Neural progenitor cell (in vitro differentiated cells): ENCODE measurements at regions not wholly inside any gene's neighbourhood (a gene's known extent, or its start where the extent isn't known, plus 50 kb on each side); places are given as distances from the start of the nearest gene placed in this dataset.
"Not testable (repeated sequence)": the region's sequence is repeated elsewhere in the genome, so short reads cannot be mapped to it uniquely, and the experiment has no call there.

ENCODE experiments used
- DNase-seq: peaks from one replicate; pipeline ENCODE4 v3.0.0-alpha.2; 2016; ENCODE audit warnings: low spot score
- H2AFZ ChIP-seq: fragments of 200-600 bp; sonication (generic); replicated peaks from 2 replicates; pipeline ENCODE4 v1.6.1; 2016; ENCODE audit warnings: antibody characterized with exemption
- H3F3A ChIP-seq: fragments of 200-600 bp; sonication (generic); 2 replicates; pipeline ENCODE4 v1.6.1; 2016; ENCODE audit warnings: antibody characterized with exemption, low read depth
- H3K27ac ChIP-seq: fragments of 200-600 bp; sonication (generic); 2 replicates; pipeline ENCODE4 v1.5.1; 2016; ENCODE audit warnings: mild to moderate bottlenecking
- H3K27me3 ChIP-seq: fragments of 200-600 bp; sonication (generic); 2 replicates; pipeline ENCODE4 v1.6.1; 2016; ENCODE audit warnings: mild to moderate bottlenecking, moderate library complexity
- H3K36me3 ChIP-seq: fragments of 200-600 bp; sonication (generic); 2 replicates; pipeline ENCODE4 v1.5.1; 2016
- H3K4me1 ChIP-seq: fragments of 200-600 bp; sonication (generic); 2 replicates; pipeline ENCODE4 v1.6.1; 2016; ENCODE audit warnings: mixed run types
- H3K4me2 ChIP-seq: fragments of 200-600 bp; sonication (generic); 2 replicates; pipeline ENCODE4 v1.6.1; 2016
- H3K4me3 ChIP-seq: fragments of 200-600 bp; sonication (generic); 2 replicates; pipeline ENCODE4 v1.5.1; 2016
- H3K79me2 ChIP-seq: fragments of 200-600 bp; sonication (generic); 2 replicates; pipeline ENCODE4 v1.6.1; 2016; ENCODE audit warnings: low read depth
- H3K9ac ChIP-seq: fragments of 200-600 bp; sonication (generic); 2 replicates; pipeline ENCODE4 v1.6.1; 2016
- H3K9me3 ChIP-seq: fragments of 200-600 bp; sonication (generic); 2 replicates; pipeline ENCODE4 v1.5.1; 2016; ENCODE audit warnings: low read depth
- H4K20me1 ChIP-seq: fragments of 200-600 bp; sonication (generic); 2 replicates; pipeline ENCODE4 v1.6.1; 2016; ENCODE audit warnings: low read depth
- H3K27ac Mint-ChIP-seq: 3 replicates; pipeline ENCODE4 v1.8.0; 2021; ENCODE audit warnings: mixed read lengths
- H3K27me3 Mint-ChIP-seq: 2 replicates; pipeline ENCODE4 v1.8.0; 2022; ENCODE audit warnings: low read depth, mild to moderate bottlenecking, inconsistent platforms, moderate library complexity, mixed read lengths; ENCODE audit not compliant: insufficient read depth
- H3K36me3 Mint-ChIP-seq: 3 replicates; pipeline ENCODE4 v1.8.0; 2021; ENCODE audit warnings: mixed read lengths
- H3K4me1 Mint-ChIP-seq: 3 replicates; pipeline ENCODE4 v1.8.0; 2021; ENCODE audit warnings: mixed read lengths
- H3K4me3 Mint-ChIP-seq: 3 replicates; pipeline ENCODE4 v1.8.0; 2021; ENCODE audit warnings: mild to moderate bottlenecking, moderate library complexity, mixed read lengths
- H3K9me3 Mint-ChIP-seq: 3 replicates; pipeline ENCODE4 v1.8.0; 2020; ENCODE audit warnings: mixed read lengths
- EZH2 ChIP-seq: fragments of 200-600 bp; sonication (generic); IDR thresholded peaks from 2 replicates; pipeline ENCODE4 v1.6.1; 2017; ENCODE audit warnings: antibody characterized with exemption, mild to moderate bottlenecking, moderate library complexity
- EZH2phosphoT487 ChIP-seq: fragments of 200-600 bp; sonication (generic); IDR thresholded peaks from 2 replicates; pipeline ENCODE4 v1.6.1; 2017; ENCODE audit warnings: antibody characterized with exemption
- TF ChIP-seq, protein P1 (sequence below): fragments of 200-600 bp; sonication (generic); IDR thresholded peaks from 2 replicates; pipeline ENCODE4 v1.5.1; 2017; ENCODE audit warnings: antibody characterized with exemption, mild to moderate bottlenecking

GRCh38 chr17:27365329-27365945 is 71.5 kb downstream of the WSB1 start:
- H3K36me3 ChIP-seq, H3F3A ChIP-seq, H3K4me2 ChIP-seq, H3K27ac ChIP-seq, H3K4me3 ChIP-seq, H3K36me3 Mint-ChIP-seq, H3K27ac Mint-ChIP-seq, H4K20me1 ChIP-seq, H3K9me3 ChIP-seq, H3K27me3 ChIP-seq, H3K4me3 Mint-ChIP-seq, H2AFZ ChIP-seq, H3K9ac ChIP-seq, H3K9me3 Mint-ChIP-seq, H3K4me1 ChIP-seq, DNase-seq, H3K79me2 ChIP-seq: not testable (repeated sequence)
- H3K4me1 Mint-ChIP-seq: peaks cover 11% of the 10 kb centered on the region
- H3K27me3 Mint-ChIP-seq: peaks cover 14% of the 10 kb centered on the region

DNA sequence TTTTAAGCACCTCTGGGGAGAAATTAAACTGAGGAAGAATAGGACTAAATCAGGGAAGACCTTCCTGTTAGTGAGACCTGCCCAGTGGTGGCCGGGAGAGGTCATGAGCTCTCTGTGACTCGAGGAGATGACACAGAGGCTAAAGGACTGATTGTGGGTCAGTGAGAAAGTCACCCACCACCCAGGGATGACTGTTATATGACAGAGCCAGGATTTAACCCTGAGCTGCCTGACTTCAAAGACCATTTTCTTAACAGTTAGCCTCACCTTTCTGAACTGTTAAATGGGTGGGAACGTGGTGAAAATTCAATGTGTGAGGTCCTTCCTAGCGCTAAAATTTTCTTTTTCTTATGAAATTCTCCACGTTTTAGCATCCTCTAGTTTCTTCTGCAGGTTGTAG is 72.5 kb downstream of the WSB1 start:
- Mint-ChIP-seq H3K4me1 (peaks cover 11% of the 10 kb centered on the region), H3K27ac (peak overlapping the region; percentile 46), H3K27me3 (peaks cover 18% of the 10 kb centered on the region), H3K4me3 (no peak overlapping the region), H3K36me3 (no peaks in the 10 kb centered on the region), H3K9me3 (peaks cover 16% of the 10 kb centered on the region)
- Histone ChIP-seq H3K4me2 (no peak overlapping the region), H3F3A (no peaks in the 10 kb centered on the region), H3K27ac (no peak overlapping the region), H2AFZ (no peak overlapping the region), H3K4me3 (no peak overlapping the region), H3K27me3 (no peaks in the 10 kb centered on the region), H3K9ac (no peak overlapping the region), H3K79me2 (no peaks in the 10 kb centered on the region), H3K36me3 (no peaks in the 10 kb centered on the region), H4K20me1 (no peaks in the 10 kb centered on the region), H3K4me1 (no peaks in the 10 kb centered on the region), H3K9me3 (peaks cover 4% of the 10 kb centered on the region)
- TF ChIP-seq EZH2: no peak
- TF ChIP-seq EZH2phosphoT487: no peak
- TF ChIP-seq, protein P1, sequence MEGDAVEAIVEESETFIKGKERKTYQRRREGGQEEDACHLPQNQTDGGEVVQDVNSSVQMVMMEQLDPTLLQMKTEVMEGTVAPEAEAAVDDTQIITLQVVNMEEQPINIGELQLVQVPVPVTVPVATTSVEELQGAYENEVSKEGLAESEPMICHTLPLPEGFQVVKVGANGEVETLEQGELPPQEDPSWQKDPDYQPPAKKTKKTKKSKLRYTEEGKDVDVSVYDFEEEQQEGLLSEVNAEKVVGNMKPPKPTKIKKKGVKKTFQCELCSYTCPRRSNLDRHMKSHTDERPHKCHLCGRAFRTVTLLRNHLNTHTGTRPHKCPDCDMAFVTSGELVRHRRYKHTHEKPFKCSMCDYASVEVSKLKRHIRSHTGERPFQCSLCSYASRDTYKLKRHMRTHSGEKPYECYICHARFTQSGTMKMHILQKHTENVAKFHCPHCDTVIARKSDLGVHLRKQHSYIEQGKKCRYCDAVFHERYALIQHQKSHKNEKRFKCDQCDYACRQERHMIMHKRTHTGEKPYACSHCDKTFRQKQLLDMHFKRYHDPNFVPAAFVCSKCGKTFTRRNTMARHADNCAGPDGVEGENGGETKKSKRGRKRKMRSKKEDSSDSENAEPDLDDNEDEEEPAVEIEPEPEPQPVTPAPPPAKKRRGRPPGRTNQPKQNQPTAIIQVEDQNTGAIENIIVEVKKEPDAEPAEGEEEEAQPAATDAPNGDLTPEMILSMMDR: no peak
- no peak for DNase-seq

DNA sequence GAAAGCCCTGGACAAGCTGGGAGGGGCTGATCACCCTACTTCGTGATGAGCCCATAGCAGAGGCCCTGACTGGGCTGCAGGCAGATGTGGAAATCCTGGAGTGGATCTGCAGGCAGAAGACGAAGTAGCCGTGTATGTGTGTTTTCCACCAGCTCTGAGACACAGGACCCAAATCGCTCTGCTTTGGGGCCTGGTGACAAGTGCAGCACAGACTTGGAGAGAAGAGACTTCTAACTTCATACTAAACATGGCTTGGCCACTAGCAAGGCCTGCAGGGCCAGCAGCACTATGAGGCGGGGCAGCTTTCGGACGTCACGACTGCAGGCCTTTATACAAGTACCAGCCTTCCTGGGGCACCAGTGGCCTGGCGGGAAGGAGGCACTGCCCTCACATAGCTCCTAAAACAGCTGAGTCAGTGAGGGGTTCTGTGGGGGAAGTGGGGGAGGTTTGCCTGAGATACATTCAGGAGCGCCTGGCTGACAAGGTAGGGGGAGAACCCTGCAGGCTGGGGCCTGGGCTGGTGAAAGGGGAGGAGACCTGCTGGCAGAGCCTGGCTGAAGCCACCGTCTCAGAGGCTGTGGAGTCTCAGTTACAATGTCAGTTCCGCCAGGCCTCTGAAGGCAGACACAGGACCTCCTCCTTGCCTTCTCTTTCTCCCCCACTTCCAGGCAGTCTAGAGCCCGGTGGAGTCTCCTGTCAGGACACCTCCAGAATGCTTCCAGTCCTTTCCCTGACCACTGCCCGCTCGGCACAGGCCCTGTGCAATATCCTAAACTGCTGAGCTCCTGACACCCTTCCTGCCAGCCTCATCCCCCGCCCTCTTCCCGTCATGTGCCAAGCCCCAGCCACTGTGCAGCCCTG is 73.4 kb downstream of the WSB1 start:
- peaks cover 23% of the 10 kb centered on the region for H3K9me3 Mint-ChIP-seq
- DNase-seq: no peak
- no peaks in the 10 kb centered on the region for H3K27me3 ChIP-seq
- no peaks in the 10 kb centered on the region for H3K79me2 ChIP-seq
- no peak overlapping the region for H3K9ac ChIP-seq
- peak overlapping the region; percentile 65 for H3K27ac Mint-ChIP-seq
- H2AFZ ChIP-seq: no peak overlapping the region
- peaks cover 9% of the 10 kb centered on the region for H3K9me3 ChIP-seq
- no peak overlapping the region for H3K27ac ChIP-seq
- no peaks in the 10 kb centered on the region for H3K36me3 ChIP-seq
- H3K4me3 Mint-ChIP-seq: no peak overlapping the region
- H3K27me3 Mint-ChIP-seq: peaks cover 16% of the 10 kb centered on the region
- H3K4me1 ChIP-seq: no peaks in the 10 kb centered on the region
- H4K20me1 ChIP-seq: no peaks in the 10 kb centered on the region
- H3K4me1 Mint-ChIP-seq: peaks cover 11% of the 10 kb centered on the region
- no peaks in the 10 kb centered on the region for H3F3A ChIP-seq
- no peaks in the 10 kb centered on the region for H3K36me3 Mint-ChIP-seq
- H3K4me2 ChIP-seq: no peak overlapping the region
- H3K4me3 ChIP-seq: no peak overlapping the region
- TF ChIP-seq, protein P1: no peak
- no peak for TF ChIP-seq EZH2phosphoT487
- no peak for TF ChIP-seq EZH2
